Smooth muscle cell (in vitro differentiated cells): ENCODE measurements at regions not wholly inside any gene's neighbourhood (a gene's known extent, or its start where the extent isn't known, plus 50 kb on each side); places are given as distances from the start of the nearest gene placed in this dataset.

ENCODE experiments used
- DNase-seq: peaks from one replicate; lab custom pipeline; 2025; ENCODE audit not compliant: unreplicated experiment; lab: John Stamatoyannopoulos, UW
- H2AFZ ChIP-seq: fragments of 200-600 bp; sonication (generic); 2 replicates; pipeline ENCODE4 v1.6.0; 2016; ENCODE audit warnings: antibody characterized with exemption, low read depth, mild to moderate bottlenecking
- H3F3A ChIP-seq: fragments of 200-600 bp; sonication (generic); 2 replicates; pipeline ENCODE4 v1.6.0; 2017; ENCODE audit warnings: antibody characterized with exemption, low read depth
- H3K27ac ChIP-seq: fragments of 200-600 bp; sonication (generic); 2 replicates; pipeline ENCODE4 v1.5.1; 2016; ENCODE audit warnings: low read depth, mild to moderate bottlenecking
- H3K27me3 ChIP-seq: fragments of 200-600 bp; sonication (generic); 2 replicates; pipeline ENCODE4 v1.6.1; 2016; ENCODE audit warnings: low read depth, mild to moderate bottlenecking
- H3K36me3 ChIP-seq: fragments of 200-600 bp; sonication (generic); 2 replicates; pipeline ENCODE4 v1.5.1; 2016; ENCODE audit warnings: low read depth
- H3K4me1 ChIP-seq: fragments of 200-600 bp; sonication (generic); 2 replicates; pipeline ENCODE4 v1.5.1; 2016; ENCODE audit warnings: low read depth
- H3K4me2 ChIP-seq: fragments of 200-600 bp; sonication (generic); 2 replicates; pipeline ENCODE4 v1.6.0; 2016; ENCODE audit warnings: mild to moderate bottlenecking
- H3K4me3 ChIP-seq: fragments of 200-600 bp; sonication (generic); 2 replicates; pipeline ENCODE4 v1.5.1; 2016; ENCODE audit warnings: mild to moderate bottlenecking
- H3K79me2 ChIP-seq: fragments of 200-600 bp; sonication (generic); 2 replicates; pipeline ENCODE4 v1.6.0; 2016; ENCODE audit warnings: low read depth, mild to moderate bottlenecking
- H3K9ac ChIP-seq: fragments of 200-600 bp; sonication (generic); 2 replicates; pipeline ENCODE4 v1.6.0; 2016; ENCODE audit warnings: low read depth
- H3K9me3 ChIP-seq: fragments of 200-600 bp; sonication (generic); replicated peaks from 2 replicates; pipeline ENCODE4 v1.5.1; 2016; ENCODE audit warnings: low read depth
- H4K20me1 ChIP-seq: fragments of 200-600 bp; sonication (generic); 2 replicates; pipeline ENCODE4 v1.6.0; 2016; ENCODE audit warnings: low read depth
- WGBS: methylation state at CpG from one replicate; pipeline ENCODE4 v1.1.7; 2016; ENCODE audit warnings: low lambda C conversion rate; 5-methylcytosine and 5-hydroxymethylcytosine counted together
- TF ChIP-seq, protein P1 (sequence below): fragments of 200-600 bp; sonication (generic); IDR thresholded peaks from 2 replicates; pipeline ENCODE4 v1.5.1; 2017; ENCODE audit warnings: borderline replicate concordance, mild to moderate bottlenecking, antibody characterized with exemption; ENCODE audit not compliant: insufficient read depth, poor library complexity, severe bottlenecking

DNA sequence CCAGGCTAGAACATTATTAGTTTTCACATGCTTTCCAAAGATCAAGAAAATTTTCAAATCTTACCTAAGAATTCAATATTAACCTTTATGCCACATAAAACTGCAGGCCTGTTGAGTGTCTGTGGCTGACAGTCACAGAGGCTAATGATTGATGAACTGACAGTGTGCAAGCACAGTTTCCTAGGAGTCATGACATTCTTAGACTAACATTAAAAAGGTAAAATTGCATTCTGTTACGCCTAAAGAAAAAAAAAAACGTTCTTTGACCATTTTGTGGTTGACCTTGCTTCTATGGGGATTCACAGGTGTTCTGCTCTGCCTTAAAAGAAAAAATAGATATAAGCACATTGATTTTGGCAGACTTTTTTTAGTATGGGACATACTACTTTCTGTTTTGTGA is 1776.2 kb downstream of the PCDH9 start:
- Histone ChIP-seq H3K79me2 (no peaks in the 10 kb centered on the region), H3K27ac (no peak overlapping the region), H4K20me1 (no peaks in the 10 kb centered on the region), H3K4me3 (no peak overlapping the region), H3K4me1 (no peaks in the 10 kb centered on the region), H2AFZ (no peak overlapping the region), H3K9me3 (no peaks in the 10 kb centered on the region), H3K27me3 (no peaks in the 10 kb centered on the region), H3F3A (no peaks in the 10 kb centered on the region), H3K9ac (no peak overlapping the region), H3K4me2 (no peak overlapping the region), H3K36me3 (no peaks in the 10 kb centered on the region)
- no peak for DNase-seq
- 50% methylated on average over 2 of the region's 2 CpGs for WGBS
- TF ChIP-seq, protein P1, sequence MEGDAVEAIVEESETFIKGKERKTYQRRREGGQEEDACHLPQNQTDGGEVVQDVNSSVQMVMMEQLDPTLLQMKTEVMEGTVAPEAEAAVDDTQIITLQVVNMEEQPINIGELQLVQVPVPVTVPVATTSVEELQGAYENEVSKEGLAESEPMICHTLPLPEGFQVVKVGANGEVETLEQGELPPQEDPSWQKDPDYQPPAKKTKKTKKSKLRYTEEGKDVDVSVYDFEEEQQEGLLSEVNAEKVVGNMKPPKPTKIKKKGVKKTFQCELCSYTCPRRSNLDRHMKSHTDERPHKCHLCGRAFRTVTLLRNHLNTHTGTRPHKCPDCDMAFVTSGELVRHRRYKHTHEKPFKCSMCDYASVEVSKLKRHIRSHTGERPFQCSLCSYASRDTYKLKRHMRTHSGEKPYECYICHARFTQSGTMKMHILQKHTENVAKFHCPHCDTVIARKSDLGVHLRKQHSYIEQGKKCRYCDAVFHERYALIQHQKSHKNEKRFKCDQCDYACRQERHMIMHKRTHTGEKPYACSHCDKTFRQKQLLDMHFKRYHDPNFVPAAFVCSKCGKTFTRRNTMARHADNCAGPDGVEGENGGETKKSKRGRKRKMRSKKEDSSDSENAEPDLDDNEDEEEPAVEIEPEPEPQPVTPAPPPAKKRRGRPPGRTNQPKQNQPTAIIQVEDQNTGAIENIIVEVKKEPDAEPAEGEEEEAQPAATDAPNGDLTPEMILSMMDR = no peak

DNA sequence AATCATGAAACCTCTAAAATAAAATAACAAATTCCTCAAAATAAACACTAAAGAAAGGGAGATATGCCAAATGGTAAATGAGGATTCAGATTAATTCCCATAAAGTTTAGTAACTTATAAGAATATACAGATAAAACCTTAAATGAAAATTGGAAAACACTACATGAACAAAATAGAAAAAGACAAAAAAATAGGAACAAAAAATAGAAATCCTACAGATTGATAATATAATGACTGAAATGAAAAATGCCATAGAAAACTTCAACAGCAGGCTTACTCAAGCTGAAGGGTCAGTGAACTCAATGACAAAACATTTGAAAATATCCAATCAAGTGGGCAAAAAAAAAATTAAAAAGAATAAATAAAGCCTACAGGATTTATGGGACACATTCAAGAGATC is 1784.8 kb downstream of the PCDH9 start:
- H3K27ac ChIP-seq = no peak overlapping the region
- no peaks in the 10 kb centered on the region for H3K79me2 ChIP-seq
- H3K4me3 ChIP-seq = no peak overlapping the region
- H3F3A ChIP-seq = no peaks in the 10 kb centered on the region
- no peaks in the 10 kb centered on the region for H3K4me1 ChIP-seq
- H3K9me3 ChIP-seq = peaks cover 2% of the 10 kb centered on the region
- DNase-seq = no peak
- no peaks in the 10 kb centered on the region for H3K27me3 ChIP-seq
- no peaks in the 10 kb centered on the region for H4K20me1 ChIP-seq
- no peak overlapping the region for H2AFZ ChIP-seq
- TF ChIP-seq, protein P1 = no peak
- no peak overlapping the region for H3K4me2 ChIP-seq
- no peak overlapping the region for H3K9ac ChIP-seq
- H3K36me3 ChIP-seq = no peaks in the 10 kb centered on the region

DNA sequence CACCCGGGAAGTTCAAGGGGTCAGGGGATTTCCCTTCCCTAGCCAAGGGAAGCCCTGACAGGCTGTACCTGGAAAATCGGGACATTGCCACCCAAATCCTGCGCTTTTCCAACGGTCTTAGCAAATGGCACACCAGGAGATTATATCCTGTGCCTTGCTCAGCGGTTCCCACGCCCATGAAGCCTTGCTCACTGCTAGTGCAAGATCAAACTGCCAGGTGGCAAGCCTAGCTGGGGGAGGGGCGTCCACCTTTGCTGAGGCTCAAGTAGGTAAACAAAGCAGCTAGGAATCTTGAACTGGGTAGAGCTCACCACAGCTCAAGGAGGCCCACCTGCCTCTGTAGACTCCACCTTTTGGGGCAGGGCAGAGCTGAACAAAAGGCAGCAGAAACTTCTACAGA is 1794.5 kb downstream of the PCDH9 start:
- DNase-seq = no peak
- Histone ChIP-seq H3K79me2 (no peaks in the 10 kb centered on the region), H4K20me1 (no peaks in the 10 kb centered on the region), H3K4me2 (no peak overlapping the region), H3K27ac (no peak overlapping the region), H3K4me1 (no peaks in the 10 kb centered on the region), H3K4me3 (no peak overlapping the region), H3K36me3 (no peaks in the 10 kb centered on the region), H3K9me3 (no peaks in the 10 kb centered on the region), H3F3A (no peaks in the 10 kb centered on the region), H3K9ac (no peak overlapping the region), H2AFZ (no peak overlapping the region), H3K27me3 (no peaks in the 10 kb centered on the region)
- TF ChIP-seq, protein P1 = no peak
- WGBS = 87% methylated on average over 7 of the region's 7 CpGs

DNA sequence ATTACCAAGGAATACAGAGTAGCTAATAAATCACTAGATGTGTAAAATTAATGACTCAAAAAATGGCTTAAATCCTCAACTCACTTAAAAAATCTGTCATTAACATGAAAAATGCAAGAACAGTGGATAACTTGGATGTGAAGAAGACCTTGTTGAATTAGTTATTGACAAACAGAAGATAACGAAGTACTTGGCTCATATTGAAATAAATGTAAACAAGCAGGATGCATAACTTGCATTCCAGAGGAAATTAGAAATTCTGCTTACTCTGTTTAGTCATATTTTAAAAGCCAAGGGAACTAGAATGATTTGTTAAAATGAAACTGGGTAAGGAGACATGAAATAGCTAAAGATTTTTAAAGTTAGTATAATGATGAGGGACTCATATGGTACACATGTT is 1812.2 kb downstream of the PCDH9 start:
- Histone ChIP-seq H2AFZ (no peak overlapping the region), H3K9ac (no peak overlapping the region), H3K27ac (no peak overlapping the region), H4K20me1 (no peaks in the 10 kb centered on the region), H3K4me3 (no peak overlapping the region), H3F3A (no peaks in the 10 kb centered on the region), H3K27me3 (no peaks in the 10 kb centered on the region), H3K79me2 (no peaks in the 10 kb centered on the region), H3K4me2 (no peak overlapping the region), H3K36me3 (no peaks in the 10 kb centered on the region), H3K4me1 (no peaks in the 10 kb centered on the region), H3K9me3 (no peaks in the 10 kb centered on the region)
- 77% methylated on average over 1 of the region's 1 CpG for WGBS
- no peak for DNase-seq
- TF ChIP-seq, protein P1 = no peak
